Activated gamma-delta T cell (primary cell): ENCODE measurements at regions not wholly inside any gene's neighbourhood (a gene's known extent, or its start where the extent isn't known, plus 50 kb on each side); places are given as distances from the start of the nearest gene placed in this dataset.

ENCODE experiments used
- DNase-seq: peaks from one replicate; lab custom pipeline; 2025; lab: John Stamatoyannopoulos, UW

DNA sequence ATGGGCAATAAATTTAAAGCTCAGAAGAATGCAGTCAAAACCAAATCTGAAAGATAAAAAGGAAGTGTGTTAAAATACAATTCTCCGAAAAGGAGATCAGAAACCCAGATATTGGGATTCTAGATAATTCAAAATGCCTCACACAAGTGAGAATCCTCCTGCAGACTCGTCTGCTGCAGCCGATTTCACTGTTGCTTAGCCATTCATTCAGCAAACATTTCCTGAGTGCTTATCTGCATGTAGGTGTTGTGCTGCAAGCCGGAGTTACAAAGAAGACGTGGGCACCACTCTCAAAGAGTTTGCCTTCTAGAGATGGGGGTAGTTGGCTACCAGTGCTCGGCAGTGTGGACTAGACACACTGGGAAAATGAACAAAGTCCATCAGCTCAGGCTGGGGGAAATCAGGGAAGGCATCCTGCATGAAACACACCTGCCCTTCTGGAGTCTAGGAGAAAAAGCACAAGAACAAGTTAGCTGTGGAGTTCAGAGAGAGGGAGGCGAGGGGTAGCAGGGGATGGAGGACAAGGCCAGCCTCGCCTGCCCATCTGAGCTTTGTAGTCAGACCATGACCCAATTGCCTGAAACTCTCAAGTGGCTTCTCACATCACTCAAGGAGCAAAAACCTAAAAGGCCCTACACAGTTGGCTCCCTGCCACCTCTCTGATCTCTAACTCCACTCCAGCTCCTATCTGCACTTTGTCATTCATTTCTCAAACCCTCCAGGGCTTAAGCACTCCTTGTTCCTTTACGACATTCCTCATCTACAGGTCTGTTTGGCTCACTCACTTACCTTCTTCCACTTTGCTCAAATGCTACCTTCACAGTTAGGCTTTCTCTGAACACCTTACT is 310.0 kb upstream of the DDHD1 start:
- no peak for DNase-seq

DNA sequence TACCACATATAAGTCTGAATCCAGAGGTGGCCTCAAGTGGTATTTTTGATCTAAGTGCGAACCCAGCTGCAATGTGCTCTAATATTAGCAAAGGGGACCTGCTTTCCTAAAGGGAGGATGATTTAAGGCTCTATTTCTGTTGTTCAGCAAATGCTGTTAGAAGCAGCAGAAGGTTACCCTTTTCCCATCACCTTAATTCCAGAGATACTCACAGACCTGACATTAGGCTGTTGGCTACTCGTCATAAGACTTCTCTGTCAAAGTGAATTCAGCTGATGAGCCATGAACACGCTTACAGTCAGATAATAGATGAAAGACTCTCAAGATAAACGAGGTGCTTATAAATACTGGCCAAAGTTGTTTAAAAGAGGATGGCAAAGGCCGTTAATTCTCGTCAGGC is 308.7 kb upstream of the DDHD1 start:
- DNase-seq: no peak

DNA sequence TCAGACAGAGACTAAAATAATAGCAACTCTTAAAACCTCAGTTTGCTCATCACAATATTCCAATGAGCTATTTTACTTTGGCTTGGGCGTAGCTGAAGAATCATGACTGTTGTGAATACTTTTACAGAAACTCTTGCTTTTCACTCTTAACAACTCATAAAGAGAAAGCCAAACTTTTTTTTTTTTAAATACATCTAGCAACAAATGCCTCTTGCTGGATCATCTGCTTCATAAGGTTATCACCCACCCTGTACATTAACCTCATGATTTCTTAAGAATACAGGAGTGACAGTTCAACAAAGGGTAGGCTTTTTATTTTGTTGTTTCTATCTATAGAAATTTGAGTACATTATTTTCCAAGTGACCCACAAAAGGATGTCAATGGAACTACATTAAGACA is 307.4 kb upstream of the DDHD1 start:
- DNase-seq: no peak

DNA sequence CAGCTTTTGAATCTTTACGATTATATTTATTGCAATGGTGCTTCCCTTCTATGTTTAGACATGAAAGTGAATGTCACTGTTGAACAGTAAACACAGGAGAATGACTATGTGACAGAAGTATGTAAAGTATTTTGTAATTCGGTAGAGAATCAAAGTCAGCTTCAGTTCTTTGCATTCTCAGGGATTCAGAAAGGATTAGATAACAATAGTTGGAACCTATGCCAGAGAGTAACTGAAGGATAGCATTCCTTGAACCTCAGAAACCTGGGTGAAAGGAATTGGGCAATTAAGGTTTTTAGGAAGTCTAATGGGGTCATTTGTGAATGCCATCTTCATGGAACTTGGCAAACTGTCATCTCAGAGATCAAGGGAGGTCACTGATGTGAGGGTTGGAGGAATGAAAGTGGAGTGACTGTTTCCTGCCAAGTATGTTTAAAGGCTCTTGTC is 305.3 kb upstream of the DDHD1 start:
- DNase-seq: no peak

DNA sequence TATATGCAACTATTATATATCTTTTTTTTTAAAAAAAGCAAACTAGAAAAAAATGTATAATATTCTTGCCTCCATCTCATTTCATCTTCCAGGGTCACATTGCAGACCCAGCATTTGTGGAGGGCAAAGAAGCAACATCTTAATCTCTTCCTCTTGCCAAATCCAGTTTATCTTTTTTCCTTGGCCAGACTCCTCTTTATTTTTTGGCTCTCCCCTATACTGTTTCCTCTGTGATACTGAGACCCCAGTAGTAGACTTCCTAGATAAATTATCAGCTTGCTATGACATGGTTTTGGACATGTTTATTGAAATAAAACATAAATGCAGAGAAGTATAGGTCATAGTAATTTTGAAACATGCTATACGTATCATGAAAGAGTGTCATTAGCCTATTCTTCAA is 303.8 kb upstream of the DDHD1 start:
- no peak for DNase-seq

DNA sequence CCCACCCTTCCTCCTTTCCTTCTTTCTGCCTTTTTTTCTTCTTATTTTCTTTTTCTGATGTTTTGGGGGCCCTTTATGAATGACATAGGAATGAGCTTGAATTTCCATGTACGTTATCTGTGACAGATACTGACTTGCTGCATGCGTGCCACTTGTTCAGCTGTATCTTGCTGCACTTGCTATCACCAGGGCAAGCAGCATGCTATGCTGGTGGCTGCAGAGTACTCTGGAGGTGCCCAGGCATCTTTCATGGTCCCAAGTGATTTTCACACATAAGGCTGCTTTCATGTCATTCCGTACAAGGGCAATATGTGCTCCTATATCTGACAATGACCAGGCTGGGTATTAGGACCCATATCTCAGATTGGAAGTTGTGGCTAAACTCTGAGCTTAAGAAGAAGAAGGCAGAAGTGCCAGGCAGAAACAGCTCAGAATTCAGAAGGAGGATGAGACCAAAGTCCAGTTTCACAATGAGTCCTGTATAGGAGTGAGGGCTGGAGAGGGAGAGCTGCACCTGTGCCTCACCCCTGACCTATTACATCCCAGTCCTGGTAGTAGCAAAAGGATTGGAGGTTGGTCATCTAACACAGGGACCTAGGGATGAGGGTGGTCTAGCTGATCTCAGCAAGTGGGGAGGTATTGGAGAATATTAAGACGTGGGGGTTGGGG is 299.0 kb upstream of the DDHD1 start:
- DNase-seq: no peak

DNA sequence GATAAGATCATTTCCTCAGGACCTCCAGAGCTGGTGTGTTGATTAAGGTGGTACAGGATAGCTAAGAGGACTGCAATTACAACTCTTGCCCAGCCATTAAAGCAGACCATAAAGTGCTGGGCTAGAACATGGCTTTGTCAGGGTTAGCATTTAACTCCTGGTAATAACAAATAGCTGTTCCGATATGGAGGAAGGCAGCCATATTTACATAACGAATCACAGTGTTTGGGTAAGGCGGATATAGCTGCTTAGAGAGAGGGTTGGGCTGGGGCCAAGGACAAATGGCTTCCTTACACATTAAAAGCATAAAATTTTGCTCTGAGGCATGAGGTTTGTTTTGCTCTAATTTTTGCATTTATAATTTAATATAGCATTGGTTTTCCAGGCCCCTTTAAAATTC is 297.7 kb upstream of the DDHD1 start:
- no peak for DNase-seq

DNA sequence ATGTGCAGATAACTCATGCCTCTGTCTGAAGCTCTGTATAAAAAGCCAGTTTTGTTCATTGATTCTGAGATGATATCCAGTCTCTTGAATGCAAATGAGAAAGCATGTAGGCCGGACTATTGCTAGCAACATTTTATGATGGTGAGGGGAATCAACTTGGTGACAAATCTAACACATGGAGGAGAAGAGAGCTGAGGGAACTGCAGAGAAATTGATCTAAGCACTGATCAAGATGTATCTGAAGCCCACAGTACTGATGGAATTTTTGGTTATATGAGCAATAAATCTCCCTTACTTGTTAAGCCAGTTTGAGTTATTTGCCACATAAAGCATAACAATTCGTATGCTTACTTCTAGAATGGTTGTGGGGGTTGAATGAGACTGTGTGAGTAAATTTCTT is 295.6 kb upstream of the DDHD1 start:
- DNase-seq: no peak

DNA sequence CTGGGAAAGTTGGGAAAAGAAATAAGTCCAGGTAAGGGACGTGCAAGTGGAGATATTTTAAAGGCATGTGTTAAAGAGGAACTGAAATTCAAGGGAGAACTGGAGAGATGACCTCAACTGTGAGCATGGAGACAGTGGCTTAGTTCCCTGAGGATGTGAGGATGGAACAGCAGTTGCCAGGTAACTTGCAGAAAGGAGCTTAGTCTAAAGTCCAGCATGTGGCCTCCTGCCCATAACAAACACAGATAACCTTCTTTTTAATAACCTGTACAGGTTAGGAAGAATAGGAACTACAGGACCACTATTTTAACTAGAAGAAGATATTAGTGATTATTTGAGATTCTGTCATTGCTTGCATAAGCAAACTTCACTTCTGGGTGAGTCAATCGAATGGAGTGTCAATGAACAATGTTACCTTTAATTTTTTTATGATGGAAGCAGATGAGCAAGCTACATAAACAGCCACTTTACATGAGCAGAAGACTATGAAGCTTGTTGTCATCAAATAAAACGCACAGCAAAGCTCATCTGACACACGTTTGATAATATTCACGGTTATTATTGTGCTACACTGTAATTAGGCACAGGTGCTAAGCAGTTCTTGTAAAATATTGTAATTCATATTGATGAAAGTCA is 291.7 kb upstream of the DDHD1 start:
- DNase-seq: no peak

DNA sequence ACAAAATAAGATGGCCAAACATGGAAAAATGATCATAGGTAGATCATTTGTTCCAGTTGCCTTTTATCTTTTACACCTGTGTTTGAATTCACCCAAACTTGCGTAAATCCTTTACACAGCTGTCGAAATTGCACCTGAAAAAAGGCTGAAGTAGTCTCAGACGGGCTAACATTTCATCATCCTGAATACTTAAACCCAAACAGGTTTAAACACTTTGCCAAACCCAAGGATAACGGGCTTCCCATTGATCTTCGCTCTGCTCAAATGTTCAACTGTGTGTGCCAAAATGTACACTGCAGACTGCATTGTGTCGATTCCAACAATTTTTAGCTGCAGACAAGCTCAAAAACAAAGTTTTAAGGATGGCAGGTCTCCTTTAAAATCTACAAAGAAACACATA is 288.7 kb upstream of the DDHD1 start:
- no peak for DNase-seq

DNA sequence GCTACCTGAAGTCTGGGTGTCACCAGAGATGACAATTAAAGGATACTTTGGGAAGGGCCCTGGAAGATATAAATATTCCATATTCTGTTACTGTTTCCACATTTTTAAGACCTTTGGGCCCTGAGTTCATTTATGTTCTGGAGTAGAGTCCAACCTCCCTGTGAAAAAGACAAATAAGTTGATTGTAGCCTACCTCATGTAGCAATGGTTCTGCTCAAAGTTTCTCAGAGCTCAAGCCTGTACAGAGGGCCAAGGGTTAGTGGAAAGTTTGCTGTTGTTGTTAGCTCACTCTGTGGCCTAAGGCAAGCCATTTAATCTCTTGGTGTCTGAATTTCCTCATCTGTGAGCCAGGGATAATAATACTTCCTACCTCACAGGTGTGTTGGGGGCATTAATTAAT is 284.7 kb upstream of the DDHD1 start:
- DNase-seq: no peak

DNA sequence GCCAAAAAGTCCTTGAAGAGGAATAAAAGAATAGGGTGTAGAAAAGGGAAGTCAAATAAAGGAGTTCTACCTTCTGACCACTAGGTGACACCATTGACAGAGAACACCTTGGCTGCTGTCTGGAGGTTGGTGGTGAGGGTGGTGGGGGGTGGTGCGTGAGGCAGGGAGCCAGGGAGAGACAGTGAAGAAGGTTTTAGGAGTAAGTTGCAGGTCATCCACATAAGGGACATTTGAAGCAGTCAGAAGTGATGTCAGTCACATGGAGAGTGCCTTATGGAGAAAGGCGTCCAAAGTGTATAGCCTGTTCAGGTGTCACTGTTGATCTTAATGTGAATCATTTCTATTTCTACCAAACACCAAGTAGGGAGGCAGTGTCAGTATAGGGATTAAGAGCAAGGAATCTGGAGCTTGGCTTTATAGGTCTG is 279.3 kb upstream of the DDHD1 start:
- DNase-seq: no peak

DNA sequence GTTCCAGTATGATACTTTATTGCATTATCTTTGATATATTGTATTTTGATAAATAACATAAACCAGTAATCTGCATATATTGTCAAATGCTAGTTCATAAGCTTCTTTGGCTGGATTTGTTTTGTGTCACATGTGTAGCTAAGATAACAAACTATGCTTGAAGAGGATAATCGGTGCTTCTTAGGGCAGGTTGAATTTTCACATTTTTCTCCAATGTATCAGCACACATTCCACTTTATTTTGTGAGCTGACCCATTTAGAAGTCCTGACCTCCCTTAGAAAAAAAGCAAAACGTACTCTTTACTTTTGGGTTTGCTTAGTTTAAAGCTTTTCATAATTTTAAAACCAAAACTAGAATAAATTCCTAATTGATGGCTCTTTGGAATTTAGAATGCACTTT is 277.7 kb upstream of the DDHD1 start:
- no peak for DNase-seq

DNA sequence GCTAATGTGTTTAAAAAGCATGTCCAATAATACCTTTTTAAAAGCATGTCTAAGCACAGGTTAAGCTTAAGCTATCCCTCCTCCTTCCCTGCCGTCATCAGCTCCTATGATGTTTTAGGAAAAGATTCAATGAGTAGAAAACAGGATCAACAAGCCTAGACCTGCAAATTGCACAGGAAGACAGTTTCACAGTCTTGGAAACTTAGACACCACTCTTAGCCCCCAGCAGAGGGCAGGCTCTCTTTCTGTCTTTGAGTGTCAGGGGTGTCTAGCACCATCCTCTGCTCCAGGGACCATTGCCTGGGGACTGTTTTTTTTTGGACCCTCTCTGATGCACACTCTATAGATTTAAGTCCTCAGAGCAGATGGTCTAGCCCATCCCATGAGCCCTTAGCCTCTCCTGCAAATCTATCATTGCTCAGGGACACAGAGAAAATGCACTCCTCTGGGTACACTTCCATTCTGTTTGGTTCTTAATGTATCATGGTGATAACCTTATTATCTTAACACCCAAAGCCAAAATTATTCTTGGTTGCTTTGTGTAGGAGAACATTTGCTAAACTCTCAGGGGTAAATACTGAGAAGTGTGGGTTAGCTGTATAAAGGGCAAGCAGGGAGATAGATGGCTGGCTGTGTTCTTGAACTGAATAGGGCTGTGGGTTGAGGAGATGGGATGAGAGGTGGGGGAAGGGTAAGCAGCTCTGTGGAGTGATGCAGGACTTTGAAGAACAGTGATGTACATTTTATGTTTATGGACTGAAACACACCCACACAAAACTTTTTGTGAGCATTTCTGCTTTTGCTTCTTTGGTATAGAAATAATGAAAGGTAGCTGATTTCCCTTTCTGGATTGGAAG is 259.9 kb upstream of the DDHD1 start:
- no peak for DNase-seq

DNA sequence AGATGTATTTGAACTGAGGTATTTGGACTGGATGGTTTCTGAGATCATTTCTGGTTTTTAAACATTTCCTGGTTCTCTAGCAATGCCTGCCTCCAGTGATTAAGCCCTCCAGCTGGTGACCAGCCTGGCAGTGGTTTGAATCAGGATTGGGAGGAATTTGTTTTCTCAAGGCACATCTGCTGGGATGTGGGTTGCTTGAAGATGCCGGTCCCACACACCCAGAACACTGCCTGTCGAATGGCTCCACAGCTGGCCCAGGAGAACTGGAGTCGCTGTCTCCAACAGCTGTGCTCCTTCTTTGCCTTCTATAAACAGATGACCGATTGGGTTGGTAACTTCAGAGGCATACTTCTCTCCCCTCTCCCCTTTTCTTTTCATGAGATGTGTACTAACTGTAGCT is 258.0 kb upstream of the DDHD1 start:
- DNase-seq: no peak

DNA sequence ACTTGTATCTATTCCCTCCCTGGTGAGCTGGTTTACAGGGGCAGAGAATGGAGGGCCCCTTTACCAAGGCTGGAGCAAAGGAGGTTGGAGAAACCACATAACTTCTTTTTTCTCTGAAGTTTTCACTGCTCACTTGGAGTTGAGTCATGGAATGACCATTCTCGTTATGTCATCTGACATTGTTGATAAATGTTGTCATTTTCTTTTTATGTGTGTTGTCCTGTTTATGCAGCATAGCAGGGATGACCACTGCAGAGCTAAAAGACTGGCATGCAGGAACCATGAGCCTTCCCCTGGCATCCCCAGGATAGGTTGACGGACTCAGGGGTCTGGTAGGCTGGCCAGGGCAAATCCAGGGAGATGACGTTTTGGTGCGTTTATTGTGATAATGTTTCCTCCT is 256.8 kb upstream of the DDHD1 start:
- DNase-seq: no peak

DNA sequence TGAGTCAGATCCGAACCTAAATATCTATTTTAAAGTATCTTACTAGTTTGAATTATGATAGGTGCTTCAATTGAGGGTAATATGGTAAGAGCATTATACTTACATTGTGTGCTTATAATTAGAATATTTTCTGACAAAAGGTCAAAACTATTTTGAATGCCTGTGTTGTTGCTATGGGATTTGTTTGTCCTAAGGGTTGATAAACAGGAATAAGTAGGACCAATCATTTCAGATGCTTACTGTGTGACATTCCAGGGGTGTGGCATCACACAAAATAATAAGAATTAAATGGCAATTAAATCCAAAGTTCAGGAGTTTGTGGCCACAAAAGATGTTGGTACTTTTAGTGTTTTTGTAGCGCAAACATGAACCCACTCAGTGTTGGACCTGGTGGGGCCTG is 256.2 kb upstream of the DDHD1 start:
- no peak for DNase-seq

DNA sequence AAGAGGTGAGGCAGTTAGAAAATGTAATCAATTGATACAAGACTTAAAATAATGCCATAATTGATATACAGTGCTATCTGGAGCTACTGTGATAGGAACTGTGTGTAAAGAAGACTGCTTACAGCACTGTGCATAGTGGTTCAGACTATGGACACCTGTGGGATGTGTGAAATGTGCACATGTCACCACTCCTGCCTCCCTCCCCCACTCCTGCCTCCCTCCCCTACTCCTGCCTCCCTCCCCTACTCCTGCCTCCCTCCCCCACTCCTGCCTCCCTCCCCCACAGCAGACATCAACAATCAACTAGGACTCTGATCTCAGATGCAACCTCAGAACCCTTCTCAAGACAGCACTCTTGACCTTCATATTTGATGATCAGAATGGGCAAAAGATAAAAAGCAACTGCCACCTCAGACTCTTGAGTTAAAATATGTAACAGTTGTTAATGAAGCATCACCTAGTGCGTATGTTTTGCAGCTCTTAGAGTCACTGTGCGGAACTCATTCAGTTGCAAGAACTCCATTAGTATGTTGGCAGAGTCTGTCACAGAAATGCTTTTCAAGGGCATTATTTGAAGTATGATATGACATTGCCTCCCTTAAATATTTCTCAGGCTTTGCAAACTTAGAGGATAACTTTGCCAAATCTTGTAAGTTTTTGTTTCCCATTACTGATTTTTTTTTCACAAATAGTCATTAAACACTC is 255.2 kb upstream of the DDHD1 start:
- DNase-seq: no peak

DNA sequence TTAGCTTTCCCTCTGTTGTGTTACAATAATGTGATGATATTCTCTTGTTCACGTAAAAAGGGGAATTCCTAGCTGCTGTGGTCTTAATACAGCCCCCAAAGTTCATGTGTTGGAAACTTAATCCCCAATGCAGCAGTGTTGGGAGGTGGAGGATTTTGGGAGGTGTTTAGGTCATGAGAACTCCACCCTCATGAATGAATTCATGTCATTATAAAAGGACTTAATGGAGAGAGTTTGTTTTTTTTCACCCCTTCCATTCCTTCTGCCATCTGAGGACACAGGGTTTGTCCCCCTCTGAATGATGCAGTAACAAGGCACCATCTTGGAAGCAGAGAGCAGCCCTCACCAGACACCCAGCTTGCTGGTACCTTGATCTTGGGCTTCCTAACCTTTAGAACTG is 253.4 kb upstream of the DDHD1 start:
- no peak for DNase-seq

DNA sequence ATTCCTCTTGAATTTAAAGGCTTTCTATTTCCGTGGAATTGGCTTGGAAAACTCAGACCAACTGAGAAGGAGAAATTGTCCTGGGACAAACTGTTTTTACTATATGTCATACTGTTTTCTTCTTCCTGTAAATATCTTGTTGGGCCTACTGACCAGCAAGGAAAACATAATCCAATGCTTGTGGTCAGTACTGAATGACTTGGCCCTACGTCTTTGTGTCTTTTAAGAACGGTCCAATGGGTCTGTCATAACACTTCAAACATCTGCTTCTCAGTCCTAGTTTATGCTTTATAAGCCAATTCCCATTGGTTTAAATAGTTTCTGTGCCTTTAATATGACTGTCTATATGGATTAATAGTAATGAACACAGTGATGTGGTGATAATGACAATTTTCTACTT is 248.5 kb upstream of the DDHD1 start:
- DNase-seq: no peak

DNA sequence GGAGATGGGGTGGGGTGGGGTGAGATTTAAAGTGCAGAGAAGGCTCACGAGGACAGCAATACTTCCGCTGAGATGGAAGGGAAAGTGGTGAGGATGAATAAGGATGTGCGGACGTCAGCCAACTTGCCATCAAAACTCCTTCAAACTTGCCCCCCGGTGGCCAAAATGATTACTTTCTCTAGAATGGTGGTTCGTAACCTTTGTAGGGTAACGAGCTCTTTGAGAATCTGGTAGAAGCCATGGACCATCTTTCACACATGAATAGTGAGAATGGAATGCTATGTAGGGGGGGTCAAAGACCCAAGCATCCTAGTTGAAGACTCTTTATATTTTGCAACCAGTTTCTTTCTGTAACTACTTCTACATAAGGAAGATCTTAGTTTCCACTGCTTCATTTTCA is 245.9 kb upstream of the DDHD1 start:
- no peak for DNase-seq

DNA sequence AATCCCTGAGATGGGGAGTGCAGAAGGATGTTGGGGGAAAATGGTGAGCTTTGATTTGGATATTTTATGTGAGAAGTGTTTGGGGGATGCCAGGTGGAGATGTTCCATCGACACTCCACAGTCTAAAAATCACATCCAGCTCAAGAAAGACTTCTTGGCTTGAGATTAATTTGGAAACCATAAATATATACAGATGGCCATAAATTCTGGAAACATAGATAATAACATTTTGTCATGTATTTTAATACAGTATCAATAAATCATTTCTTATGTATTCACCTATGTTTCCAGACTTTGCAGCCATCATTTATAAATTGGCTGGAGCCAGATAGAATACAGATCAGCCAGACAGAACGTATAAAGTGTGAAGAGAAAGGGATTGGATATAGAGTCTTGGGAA is 245.5 kb upstream of the DDHD1 start:
- no peak for DNase-seq
